ENCODE measurements at regions not wholly inside any gene's neighbourhood (a gene's known extent, or its start where the extent isn't known, plus 50 kb on each side); places are given as distances from the start of the nearest gene placed in this dataset.

DNA sequence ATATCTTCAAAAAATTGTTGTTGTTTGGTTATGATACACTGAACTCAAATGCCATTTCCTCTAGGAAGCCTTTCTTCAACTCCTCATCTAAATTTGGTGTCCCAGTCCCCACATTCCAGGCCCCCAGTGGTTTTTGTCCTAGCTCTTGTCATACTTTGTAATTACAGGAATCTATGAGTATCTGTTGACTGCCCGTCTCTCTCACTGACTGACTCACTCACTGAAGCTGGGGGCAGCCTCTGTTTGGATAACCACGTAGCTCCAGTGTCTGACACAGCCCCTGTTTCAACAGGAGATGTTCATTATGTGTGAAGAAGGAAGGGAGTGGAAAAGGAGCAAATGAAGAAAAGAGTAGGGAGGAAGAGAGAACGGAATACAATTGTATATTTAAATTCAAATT lies 284.1 kb upstream of the TENM3 start:
- no peak for DNase-seq (ENCODE audit: low spot score)

DNA sequence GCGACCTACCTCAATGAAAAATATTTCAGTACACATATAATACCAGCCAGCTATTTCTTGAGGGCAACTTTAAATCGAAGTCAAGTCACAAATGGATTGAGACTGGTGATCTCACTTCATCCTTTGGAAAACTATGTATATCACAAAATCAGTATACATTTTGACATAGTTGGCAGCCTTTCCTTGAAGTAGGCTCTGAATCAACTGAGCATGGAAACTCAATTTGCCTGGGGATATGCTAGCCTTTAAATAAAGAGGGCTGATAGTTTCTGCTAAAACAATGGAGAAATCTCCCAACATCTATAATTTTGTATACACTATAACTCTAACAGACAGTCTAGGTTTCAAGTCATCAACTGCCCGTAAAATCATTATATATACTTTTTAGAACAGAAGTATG lies 282.8 kb upstream of the TENM3 start:
- no peak for DNase-seq (ENCODE audit: low spot score)

DNA sequence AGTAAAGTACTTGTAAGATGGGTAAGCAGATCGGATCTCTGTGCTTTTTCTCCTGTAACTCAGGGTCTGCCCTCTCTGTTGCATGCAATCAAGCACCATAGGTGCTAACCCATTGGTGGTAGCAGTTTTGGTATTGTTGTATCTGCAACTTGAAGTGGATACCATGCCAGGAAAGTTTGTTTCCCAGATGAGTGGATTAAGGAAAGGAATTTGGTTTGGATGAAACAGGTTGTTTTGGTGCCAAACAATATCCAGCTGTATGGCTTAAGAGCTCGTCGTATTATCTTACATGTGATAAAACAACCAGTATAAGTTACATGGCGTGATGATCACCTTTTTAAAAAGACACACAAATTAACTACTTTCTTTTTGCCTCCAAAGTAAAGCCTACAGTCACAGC lies 280.9 kb upstream of the TENM3 start:
- DNase-seq (ENCODE audit: low spot score) = no peak

DNA sequence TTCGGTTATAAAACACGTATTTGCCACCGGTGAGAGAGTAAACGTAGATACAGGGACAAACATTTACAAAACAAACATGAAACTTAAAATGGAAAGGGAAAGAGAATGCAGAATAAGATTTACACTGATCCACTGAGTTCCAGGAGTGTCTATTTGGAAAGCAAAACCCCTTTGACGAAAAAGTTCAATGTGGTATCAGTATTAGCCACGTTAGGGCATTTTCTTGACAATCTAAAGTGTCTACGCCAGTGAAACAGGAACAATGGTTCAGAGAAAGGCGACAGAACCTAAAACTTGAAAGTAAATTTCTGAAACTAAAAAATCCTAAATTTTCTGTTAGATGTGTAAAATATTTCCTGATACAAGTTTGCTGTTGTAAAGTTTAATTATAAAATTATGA lies 278.5 kb upstream of the TENM3 start:
- DNase-seq (ENCODE audit: low spot score) = no peak

DNA sequence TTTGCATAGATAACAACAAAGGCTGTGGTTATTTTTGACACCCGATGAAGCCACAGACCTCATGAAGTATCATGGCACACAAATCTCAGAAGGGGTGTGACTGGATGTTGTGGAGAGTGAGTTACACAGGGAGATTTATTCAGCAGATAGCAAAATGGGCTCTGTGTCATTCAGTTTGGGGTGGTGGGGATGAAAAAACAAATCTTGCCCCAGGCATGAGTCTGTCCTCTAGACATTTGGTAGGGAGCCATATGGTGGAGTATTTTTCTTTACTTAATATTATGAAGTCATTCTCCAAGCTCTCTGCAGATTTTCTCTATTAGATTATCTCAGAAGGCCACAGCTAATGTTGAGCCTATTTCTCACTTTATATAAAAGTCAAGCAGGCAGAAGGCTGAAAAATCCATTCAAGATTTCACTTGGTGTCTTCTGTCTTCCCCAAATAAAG lies 277.1 kb upstream of the TENM3 start:
- no peak for DNase-seq (ENCODE audit: low spot score)

DNA sequence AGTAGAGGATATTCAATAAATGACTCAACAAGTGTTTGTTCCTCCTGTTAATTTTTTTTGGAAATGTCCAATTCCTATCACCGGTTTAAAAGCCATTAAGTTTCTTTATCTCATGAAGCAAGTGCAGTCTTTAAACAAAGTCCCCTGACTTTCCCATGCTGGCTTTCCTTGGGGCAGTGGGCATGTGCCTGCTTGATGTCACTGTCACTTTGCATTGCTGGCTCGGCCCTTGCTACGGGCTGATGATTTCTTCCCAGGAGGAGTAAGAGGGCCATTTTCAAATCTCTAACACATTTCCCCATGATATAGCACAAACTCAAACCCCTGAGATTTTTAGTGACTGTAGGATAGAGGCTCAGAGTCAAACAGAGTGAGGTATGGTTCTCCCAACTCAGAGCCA lies 275.8 kb upstream of the TENM3 start:
- DNase-seq (ENCODE audit: low spot score) = no peak

DNA sequence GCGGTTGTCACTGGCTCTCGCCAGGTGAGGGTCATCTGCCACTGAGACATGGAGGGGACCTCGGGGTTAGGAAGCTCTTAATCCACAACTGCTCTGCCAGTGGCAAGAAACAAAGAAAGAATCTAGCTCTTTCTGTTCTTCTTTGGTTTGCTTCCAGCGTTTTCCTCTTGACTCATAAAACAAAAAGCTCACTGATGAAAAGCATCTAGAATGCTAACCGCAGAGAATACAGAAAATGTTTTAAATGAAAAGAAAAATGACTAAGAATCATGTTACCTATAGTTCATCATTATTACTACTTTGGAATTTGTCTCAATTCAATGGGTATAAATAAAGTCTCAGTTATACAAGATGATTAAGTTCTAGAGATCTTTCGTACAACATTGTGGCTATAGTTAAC lies 274.8 kb upstream of the TENM3 start:
- DNase-seq (ENCODE audit: low spot score) = no peak

DNA sequence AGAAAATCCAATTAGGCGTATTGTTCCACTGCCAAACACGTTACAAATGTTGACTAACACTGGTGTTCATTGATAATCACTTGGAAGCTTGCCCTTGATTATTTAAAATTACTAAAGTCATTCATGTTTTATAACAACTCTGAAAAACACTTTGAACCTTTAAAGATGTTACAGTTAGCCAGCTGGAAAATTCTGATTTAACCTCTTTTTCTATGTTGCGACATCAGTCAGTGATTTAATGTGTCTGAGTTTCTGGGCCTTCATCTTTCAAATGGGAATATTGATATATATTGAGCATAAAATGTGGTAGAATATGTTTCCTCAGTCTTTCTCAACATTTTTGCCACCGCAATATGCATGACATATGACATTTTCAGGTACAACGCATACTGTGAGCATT lies 274.1 kb upstream of the TENM3 start:
- no peak for DNase-seq (ENCODE audit: low spot score)

DNA sequence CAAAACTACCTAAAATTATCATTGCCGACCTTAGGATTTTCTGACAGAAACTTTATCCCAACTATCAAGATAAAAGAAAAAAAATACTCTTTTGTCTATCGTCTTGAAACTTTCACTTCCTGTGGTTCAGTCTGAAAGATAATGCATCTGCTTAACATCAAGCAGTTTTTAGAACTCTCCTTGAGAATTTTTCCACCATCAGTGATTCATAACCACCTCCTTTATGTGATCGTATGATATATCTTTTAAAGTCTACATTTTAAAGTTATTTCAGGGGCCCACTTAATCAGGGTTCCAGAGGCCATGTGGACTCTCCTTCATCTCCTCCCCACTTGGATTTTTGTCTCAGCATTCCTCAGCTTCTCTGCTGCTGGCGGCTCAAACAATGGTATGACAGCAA lies 272.8 kb upstream of the TENM3 start:
- no peak for DNase-seq (ENCODE audit: low spot score)

DNA sequence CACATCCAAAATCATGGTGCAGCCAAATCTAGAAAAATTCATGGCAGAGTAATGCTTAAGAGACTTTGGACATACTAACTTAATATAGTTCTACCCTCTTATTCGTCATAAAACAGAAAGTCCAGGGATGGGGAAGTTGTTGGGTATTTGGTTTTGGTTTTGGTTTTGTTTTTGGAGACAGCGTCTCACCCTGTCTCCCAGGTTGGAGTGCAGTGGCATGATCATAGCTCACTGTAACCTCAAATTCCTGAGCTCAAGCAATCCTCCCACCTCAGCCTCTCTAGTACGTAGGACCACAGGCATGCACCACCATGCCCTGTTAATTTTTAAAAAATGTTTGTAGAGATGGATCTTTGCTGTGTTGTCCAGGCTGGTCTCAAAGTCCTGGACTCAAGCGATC lies 271.8 kb upstream of the TENM3 start:
- DNase-seq (ENCODE audit: low spot score) = no peak

DNA sequence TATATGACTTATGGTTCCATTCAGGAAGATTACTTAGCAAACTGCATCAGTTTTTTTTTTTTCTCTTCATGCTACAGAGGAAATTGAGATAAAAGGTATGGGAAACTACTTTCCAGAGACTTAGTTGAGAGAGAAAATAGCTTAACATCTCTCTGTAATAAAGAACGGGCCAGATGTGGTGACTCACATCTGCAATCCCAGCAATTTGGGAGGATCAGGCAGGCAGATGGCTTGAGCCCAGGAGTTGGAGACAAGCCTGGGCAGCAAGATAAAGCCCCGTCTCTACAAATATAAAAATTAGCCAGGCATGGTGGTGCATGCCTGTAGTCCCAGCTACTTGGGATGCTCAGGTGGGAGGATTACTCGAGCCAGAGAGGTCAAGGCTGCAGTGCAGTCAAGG lies 271.2 kb upstream of the TENM3 start:
- no peak for DNase-seq (ENCODE audit: low spot score)

DNA sequence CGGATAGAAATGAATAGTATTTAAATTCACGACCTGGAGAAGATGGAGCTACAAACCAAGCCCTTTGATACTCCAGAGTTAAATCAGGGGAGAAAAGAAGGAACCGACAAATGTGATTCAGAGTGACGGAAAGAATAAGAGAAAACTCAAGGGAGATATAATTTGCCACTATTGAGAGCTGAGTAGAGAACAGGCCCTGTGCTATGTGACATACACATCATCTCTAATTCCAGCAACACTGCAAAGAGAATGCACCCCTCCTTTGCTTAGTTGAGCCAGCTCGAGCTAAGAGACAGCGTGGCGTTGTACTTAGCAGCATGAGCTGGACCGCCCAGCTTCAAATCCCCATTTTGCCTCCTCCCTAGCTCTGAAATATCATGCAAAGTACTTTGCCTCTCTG lies 266.4 kb upstream of the TENM3 start:
- DNase-seq (ENCODE audit: low spot score) = no peak

DNA sequence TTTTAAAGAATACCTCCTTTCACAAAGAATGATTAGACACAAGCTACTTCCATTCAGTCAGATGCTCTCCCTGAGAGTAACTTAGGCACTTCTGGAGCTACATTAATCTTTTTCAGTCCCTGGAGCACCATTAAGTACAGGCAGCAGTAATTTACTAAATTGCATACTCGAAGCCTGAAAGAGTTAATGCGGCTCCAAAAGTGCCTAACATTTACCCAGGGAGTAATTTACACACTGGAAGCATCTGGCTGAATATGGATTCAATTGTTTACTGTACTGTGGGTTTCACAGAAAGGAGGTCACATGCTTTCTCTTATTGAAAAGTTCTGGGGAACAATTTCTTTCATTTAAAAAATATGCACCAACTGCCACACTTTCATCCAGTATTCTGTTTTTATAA lies 260.8 kb upstream of the TENM3 start:
- DNase-seq (ENCODE audit: low spot score) = no peak

DNA sequence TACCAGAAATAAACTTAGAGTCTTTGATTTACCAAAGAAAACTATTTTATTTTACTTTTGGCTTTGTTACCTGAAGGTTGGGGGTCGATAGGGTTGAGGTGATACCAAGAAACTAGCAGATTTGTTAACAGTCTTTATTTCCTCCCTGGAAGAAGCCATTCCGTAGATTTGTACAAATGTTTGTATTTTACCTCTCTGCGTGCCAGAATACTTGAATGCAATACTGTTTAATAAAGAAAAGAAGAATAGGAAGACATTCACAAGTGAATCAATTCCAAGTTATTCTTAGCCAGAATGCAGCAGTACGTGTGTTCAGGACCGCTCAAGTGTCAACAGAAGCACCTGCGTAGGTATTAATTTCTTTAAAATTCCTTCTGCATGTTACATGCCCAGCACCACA lies 260.3 kb upstream of the TENM3 start:
- no peak for DNase-seq (ENCODE audit: low spot score)

DNA sequence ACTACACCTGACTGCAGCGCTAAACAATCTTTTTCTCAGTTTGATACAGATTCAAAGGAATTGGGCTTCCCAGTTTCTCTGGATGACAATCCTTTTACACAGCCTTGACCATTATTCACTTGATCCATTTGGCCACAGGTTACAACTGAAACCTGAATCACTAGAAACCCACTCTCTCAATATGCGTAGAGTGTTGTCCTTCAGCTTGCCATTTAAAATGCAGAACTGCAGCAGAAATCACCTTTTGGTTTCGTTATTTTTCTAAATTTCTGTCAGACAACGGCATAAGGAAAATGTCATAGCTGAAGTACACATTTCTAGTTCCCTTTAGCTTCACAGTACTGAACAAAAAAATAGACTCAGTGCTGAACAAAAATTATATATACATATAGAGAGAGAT lies 255.8 kb upstream of the TENM3 start:
- DNase-seq (ENCODE audit: low spot score) = no peak

DNA sequence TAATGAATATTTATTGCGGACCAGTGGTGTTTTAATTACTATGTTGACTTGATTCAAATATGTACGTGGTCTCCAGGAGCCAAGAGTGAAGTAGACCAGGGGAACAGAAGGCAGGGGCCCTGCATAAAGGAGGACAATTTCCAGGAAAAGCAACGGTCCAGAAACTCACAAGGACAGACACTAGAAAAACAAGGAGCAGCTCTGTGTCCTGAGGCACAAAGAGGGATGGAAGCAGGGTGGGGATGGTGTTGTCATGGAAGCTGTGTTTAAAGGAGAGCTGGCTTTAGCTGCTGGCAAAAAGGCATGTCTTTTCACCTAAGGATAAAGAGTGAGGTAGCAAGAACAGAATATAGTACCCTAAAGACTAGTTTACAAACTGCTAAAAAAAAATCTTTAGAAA lies 254.1 kb upstream of the TENM3 start:
- DNase-seq (ENCODE audit: low spot score) = no peak

DNA sequence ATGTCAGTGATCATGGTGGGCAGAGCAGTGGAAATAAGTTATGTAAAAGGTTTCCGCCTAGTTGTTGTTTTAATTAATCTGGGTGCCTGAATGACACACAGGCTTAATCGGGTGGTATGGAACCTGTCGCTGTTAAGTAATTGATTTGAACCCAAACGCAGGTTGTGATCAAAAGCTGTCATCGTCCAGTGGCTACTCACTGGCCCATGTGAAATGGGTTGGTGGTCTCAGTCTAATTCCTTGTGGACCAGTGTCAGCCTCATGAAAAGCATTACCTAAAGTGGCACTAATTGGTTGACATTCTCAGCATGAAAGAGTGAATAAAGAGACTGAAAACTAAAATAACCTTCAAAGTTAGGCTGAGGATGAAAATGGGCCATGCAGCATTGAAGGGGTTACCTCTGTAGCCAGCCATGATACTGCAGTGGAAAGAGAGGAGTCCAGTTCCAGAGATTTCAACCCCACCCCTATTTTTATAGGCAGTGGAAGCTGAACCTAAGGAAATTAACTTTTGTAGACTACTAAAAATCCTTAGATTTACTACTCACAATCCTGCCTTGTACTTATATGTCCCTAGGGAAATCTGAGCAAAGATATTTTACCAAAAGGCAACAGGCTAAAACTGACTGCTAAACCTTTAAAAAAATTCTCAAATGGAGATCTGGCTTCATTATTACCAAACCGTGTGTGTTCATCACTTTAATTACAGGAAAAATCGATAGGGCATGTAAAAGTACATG lies 251.7 kb upstream of the TENM3 start:
- DNase-seq (ENCODE audit: low spot score) = no peak

DNA sequence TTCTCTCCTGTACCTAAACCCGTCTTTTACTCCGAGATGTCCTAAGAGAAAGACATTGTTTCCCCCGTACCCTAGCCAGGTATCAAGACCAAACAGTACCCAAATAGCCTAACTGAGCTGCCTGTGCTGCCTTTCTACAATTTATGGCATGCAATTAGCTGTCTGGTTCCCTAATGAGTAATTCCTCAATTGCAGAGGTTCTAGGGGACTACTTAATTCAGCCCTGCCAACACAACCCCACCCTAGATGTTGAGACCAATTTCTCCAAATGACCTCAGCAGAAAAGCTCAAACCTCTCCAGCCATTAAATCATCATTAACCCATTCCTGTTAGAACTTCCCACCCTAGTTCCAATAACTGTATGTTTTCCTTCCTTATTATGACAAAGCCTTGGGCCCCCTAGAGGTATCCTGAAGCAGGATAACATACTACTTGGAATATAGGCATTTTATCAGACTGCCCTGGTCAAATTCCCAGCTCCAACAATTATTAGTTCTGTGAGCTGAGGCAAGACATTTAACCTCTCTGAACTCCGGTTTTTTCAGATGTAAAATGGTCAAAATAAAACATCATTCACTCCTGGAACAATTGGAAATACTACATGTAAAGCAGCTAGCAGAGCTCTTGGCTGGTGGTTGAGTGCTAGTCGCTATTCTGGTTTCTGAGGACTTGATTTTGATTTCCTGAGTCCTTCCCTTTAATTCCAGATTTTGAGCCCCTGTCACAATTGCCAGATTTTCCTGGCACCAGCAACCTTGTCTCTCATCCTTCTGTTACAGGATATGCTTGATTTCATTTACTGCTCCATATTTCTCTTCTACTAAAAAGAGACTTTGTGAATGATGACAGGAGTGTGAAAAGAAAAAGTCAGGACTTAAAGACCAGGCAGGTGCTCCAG lies 244.6 kb upstream of the TENM3 start:
- DNase-seq (ENCODE audit: low spot score) = no peak

DNA sequence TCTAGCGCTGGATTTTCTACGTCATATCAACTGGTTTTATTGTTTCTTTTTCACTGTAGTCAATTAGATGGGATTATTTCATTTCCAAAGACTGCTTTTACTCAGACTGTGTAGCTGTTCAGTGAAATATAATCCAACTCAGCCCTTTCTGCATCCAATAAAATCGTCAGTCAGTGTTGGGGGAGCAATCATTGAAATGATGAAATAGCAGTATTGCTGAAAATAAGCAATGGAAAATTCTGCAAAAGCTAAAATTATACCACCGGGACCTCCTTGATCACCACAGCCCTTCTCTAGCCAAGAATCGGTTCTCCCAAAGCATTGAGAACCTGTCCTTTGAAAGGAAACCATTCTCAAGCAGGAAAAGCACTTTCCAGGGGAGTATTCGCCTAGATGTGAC lies 243.1 kb upstream of the TENM3 start:
- DNase-seq (ENCODE audit: low spot score) = no peak

DNA sequence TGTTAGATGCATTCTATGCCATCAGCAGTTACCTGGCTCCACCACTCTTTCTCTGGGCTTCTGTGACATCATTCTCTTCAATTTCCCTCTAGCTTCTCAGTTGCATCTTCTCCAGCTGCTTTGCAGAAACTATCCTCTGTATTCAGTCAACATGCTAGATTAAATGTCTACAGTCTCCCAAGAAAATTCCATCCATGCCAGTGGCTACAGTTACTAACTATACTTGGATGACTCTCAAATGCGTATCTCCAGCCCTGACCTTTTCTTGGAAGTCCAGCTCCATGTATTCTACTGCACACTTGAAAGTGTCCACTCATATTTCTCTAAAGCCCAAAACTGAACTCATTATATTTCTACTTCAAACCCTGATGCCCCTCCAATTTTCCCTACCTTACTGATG lies 232.3 kb upstream of the TENM3 start:
- no peak for DNase-seq (ENCODE audit: low spot score)

DNA sequence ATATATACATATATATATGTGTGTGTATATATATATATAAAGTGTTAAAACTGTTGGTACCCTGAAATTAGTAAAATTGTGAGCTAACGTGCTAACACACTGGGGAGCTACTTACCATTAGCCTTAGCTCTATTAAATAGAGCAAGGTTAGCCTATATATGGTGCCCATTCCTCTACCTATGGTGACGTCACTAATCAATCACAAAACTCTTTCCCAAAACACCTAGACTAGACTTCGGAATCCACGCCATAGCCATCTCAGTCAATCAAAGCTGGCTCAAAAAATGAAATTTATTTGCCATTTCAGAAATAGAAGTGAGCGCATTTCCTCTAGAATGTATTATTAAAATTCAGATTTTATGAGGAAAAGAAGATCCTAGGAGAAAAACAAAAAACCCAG lies 229.0 kb upstream of the TENM3 start:
- no peak for DNase-seq (ENCODE audit: low spot score)

DNA sequence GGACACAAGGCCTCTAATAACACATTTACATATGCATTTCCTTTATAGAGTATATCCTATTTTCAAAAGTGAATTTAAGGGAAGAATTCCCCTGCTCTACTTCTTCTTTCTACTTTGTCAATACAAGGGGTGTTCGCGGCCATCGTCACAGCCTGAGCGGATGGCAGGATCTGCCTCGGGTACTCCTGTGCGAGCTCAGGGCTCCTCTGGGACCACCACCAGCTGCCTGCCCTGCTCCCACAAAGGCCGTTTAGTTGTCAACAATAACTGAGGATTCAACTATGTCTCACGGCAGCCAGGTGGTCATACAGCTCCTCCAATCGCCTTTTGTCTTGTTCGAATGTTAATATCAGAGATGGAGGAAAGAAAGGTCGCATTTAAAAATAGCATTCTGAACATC lies 228.2 kb upstream of the TENM3 start:
- DNase-seq (ENCODE audit: low spot score) = no peak

DNA sequence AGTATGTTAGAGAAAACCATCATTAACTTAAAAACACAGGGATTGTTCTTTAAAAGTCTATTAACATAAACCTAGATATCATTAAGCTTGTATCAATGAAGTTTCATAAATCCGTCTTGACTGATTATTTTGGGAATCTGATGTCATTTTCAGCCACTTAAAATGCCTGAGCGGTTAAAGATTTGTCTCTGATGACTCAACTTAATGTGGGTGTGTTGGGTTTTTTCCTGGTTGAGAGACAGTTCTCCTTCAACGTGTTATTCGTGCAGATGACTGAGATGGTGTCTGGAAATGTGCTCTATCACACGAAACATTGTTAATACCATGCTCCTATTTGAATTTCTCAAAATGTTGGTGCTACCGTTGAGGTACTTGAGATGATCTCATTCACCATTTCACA lies 227.3 kb upstream of the TENM3 start:
- DNase-seq (ENCODE audit: low spot score) = no peak

DNA sequence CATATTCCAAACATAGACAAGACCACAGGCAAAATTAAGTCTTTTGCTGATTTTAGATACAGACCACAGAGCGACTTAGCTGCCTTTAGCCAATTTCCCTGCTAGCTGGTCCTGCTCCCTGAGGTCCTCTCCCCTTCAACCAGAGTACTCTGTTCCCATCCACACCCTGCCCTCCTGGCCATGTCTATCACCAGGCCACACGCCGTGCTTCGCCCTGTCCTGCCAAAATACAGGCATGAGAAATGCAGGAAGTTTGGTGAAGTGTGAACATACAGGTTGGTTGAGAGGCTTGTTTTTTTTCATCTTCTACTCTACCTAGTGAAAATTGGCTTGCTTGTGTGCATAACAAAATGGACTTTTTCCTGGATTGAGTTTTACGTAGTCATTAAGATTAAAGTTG lies 226.2 kb upstream of the TENM3 start:
- no peak for DNase-seq (ENCODE audit: low spot score)

Data from kidney capillary endothelial cell (primary cell).